ENCODE measurements at regions not wholly inside any gene's neighbourhood (a gene's known extent, or its start where the extent isn't known, plus 50 kb on each side); places are given as distances from the start of the nearest gene placed in this dataset.

- H3K9me3 Mint-ChIP-seq (ENCODE audit: insufficient read depth): no peaks in the 10 kb centered on the region
- no peak for TF ChIP-seq EZH2 (IDR thresholded peaks at IDR 0.05; ENCODE audit: borderline replicate concordance, insufficient read depth, low read depth, low read length, poor library complexity, severe bottlenecking)
- TF ChIP-seq CTCF (IDR thresholded peaks at IDR 0.05): no peak
- no peak for ATAC-seq (ENCODE audit: low read depth)
- H3K4me1 Mint-ChIP-seq: no peaks in the 10 kb centered on the region
- Histone ChIP-seq H3K36me3 (replicated peaks in 1 of 2; ENCODE audit: control extremely low read depth in 1 of 2, control insufficient read depth in 1 of 2, extremely low read depth in 1 of 2, insufficient read depth in 2 of 2, low read length in 1 of 2) (no peaks in the 10 kb centered on the region), H3K9ac (ENCODE audit: low read length) (no peak overlapping the region), H3K9me3 (ENCODE audit: control extremely low read depth in 1 of 3, control insufficient read depth in 2 of 3, insufficient read depth in 1 of 3, low read length in 2 of 3) (no peaks in the 10 kb centered on the region), H3K4me2 (replicated peaks; ENCODE audit: low read depth, low read length, poor library complexity, severe bottlenecking) (no peak overlapping the region), H3K79me2 (ENCODE audit: control insufficient read depth, insufficient read depth, low read length) (no peaks in the 10 kb centered on the region), H3K27ac (ENCODE audit: low read length in 2 of 2) (no peak overlapping the region), H3K4me3 (ENCODE audit: control extremely low read depth in 1 of 5, extremely low read depth in 1 of 5, insufficient read depth in 1 of 5, low read depth in 2 of 5, low read length in 4 of 5) (no peak overlapping the region), H2AFZ (ENCODE audit: insufficient read depth, low read depth, low read length, poor library complexity, severe bottlenecking) (no peak overlapping the region), H4K20me1 (ENCODE audit: control insufficient read depth, insufficient read depth, low read length, poor library complexity, severe bottlenecking) (no peaks in the 10 kb centered on the region), H3K4me1 (ENCODE audit: control insufficient read depth in 2 of 2, insufficient read depth in 2 of 2, low read length in 2 of 2) (no peaks in the 10 kb centered on the region), H3K27me3 (replicated peaks in 1 of 4; ENCODE audit: control extremely low read depth in 1 of 4, control insufficient read depth in 3 of 4, insufficient read depth in 4 of 4, low read length in 3 of 4) (no peaks in the 10 kb centered on the region)
- intact Hi-C loops (cut with micrococcal nuclease): no loop called here
- DNase-seq: no peak
- H3K27me3 Mint-ChIP-seq: peaks cover 3% of the 10 kb centered on the region
- H3K4me3 Mint-ChIP-seq: no peak overlapping the region
- H3K27ac Mint-ChIP-seq: no peak overlapping the region
- ChIA-PET CTCF (no interaction called here), POLR2A (no interaction called here)
- WGBS (ENCODE audit: insufficient coverage): no CpG with 5 or more reads among the region's 1 CpG
Observed at GRCh38 chr2:215685238-215685990, 249.5 kb upstream of the FN1 start.

- Histone ChIP-seq H3K27me3 (replicated peaks in 1 of 4; ENCODE audit: control extremely low read depth in 1 of 4, control insufficient read depth in 3 of 4, insufficient read depth in 4 of 4, low read length in 3 of 4) (no peaks in the 10 kb centered on the region), H3K27ac (ENCODE audit: low read length in 2 of 2) (no peak overlapping the region), H3K4me1 (ENCODE audit: control insufficient read depth in 2 of 2, insufficient read depth in 2 of 2, low read length in 2 of 2) (no peaks in the 10 kb centered on the region), H3K4me2 (replicated peaks; ENCODE audit: low read depth, low read length, poor library complexity, severe bottlenecking) (no peak overlapping the region), H3K9ac (ENCODE audit: low read length) (no peak overlapping the region), H4K20me1 (ENCODE audit: control insufficient read depth, insufficient read depth, low read length, poor library complexity, severe bottlenecking) (no peaks in the 10 kb centered on the region), H3K4me3 (ENCODE audit: control extremely low read depth in 1 of 5, extremely low read depth in 1 of 5, insufficient read depth in 1 of 5, low read depth in 2 of 5, low read length in 4 of 5) (no peak overlapping the region), H3K36me3 (replicated peaks in 1 of 2; ENCODE audit: control extremely low read depth in 1 of 2, control insufficient read depth in 1 of 2, extremely low read depth in 1 of 2, insufficient read depth in 2 of 2, low read length in 1 of 2) (no peaks in the 10 kb centered on the region), H3K79me2 (ENCODE audit: control insufficient read depth, insufficient read depth, low read length) (no peaks in the 10 kb centered on the region), H2AFZ (ENCODE audit: insufficient read depth, low read depth, low read length, poor library complexity, severe bottlenecking) (no peak overlapping the region), H3K9me3 (ENCODE audit: control extremely low read depth in 1 of 3, control insufficient read depth in 2 of 3, insufficient read depth in 1 of 3, low read length in 2 of 3) (no peaks in the 10 kb centered on the region)
- Mint-ChIP-seq H3K27me3 (peaks cover 3% of the 10 kb centered on the region), H3K4me1 (no peaks in the 10 kb centered on the region), H3K27ac (no peak overlapping the region), H3K4me3 (no peak overlapping the region), H3K9me3 (ENCODE audit: insufficient read depth) (no peaks in the 10 kb centered on the region)
- no peak for DNase-seq
- ChIA-PET CTCF (no interaction called here), POLR2A (no interaction called here)
- intact Hi-C loops (cut with micrococcal nuclease): no loop called here
- ATAC-seq (ENCODE audit: low read depth): no peak
- WGBS (ENCODE audit: insufficient coverage): 100% methylated on average over 2 of the region's 4 CpGs
- TF ChIP-seq EZH2 (IDR thresholded peaks at IDR 0.05; ENCODE audit: borderline replicate concordance, insufficient read depth, low read depth, low read length, poor library complexity, severe bottlenecking): no peak
- TF ChIP-seq CTCF (IDR thresholded peaks at IDR 0.05): no peak
Observed at GRCh38 chr2:215684448-215685237, 248.8 kb upstream of the FN1 start.
